ENCODE measurements at regions not wholly inside any gene's neighbourhood (a gene's known extent, or its start where the extent isn't known, plus 50 kb on each side); places are given as distances from the start of the nearest gene placed in this dataset.
"Not testable (repeated sequence)": the region's sequence is repeated elsewhere in the genome, so short reads cannot be mapped to it uniquely, and the experiment has no call there.

DNA sequence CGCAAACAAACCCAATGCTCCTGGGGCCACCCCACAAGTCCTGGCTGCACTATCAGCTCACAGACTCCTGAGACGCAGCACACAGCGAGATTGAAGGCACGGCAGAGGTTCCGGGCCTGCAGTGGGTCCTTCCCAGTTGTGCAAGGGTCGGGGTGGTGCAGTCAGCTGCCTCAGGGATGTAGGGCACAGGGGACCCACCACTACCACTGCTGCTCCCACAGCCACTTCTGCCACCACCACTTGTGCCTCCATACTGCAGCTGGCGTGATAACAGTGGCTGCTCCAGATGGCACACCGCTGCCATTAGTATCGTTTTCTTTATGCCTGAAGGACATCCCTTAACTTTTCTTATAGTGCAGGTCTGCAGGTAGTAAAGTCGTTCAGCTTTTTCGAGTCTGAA, 443.8 kb downstream of the SPATA31A1 start:
- H3K9ac ChIP-seq (ENCODE audit: low read length); H3K36me3 Mint-ChIP-seq (ENCODE audit: low read depth, unreplicated experiment); H3K79me2 ChIP-seq (ENCODE audit: insufficient read depth, low read length); H2AFZ ChIP-seq (ENCODE audit: low read depth, low read length); H3K4me2 ChIP-seq (ENCODE audit: low read length); H3K9me3 Mint-ChIP-seq (ENCODE audit: unreplicated experiment); H3K27ac Mint-ChIP-seq (ENCODE audit: unreplicated experiment); H3K4me3 ChIP-seq (ENCODE audit: insufficient read depth, low read depth, low read length); H3K27me3 Mint-ChIP-seq (ENCODE audit: low read depth, unreplicated experiment); H4K20me1 ChIP-seq (ENCODE audit: insufficient read depth, low read length); FAIRE-seq; H3K9me3 ChIP-seq (ENCODE audit: insufficient read depth, low read depth, low read length); H3K4me3 Mint-ChIP-seq (ENCODE audit: unreplicated experiment); H3K4me1 Mint-ChIP-seq (ENCODE audit: low read depth, unreplicated experiment); H3K36me3 ChIP-seq (ENCODE audit: insufficient read depth, low read length); H3K27me3 ChIP-seq (ENCODE audit: insufficient read depth, low read length); H3K27ac ChIP-seq (ENCODE audit: low read depth, low read length); H3K4me1 ChIP-seq (ENCODE audit: insufficient read depth, low read length); DNase-seq (ENCODE audit: low read depth): not testable (repeated sequence)

DNA sequence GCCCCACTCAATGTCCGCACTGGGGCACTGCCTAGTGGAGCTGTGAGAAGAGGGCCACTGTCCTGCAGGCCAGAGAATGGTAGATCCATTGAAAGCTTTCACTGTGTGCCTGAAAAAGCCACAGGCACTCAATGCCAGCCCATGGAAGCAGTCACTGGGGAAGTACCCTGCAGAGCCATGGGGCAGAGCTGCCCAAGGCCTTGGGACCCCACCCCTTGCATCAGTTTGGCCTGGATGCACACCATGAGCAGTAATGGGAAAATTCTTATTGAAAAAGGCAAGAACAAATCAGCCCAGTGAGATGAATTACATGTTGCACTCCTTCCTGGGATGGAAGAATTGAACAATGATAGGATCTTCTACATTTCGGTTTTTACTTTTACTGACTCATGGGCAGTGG, 447.1 kb downstream of the SPATA31A1 start:
- H3K4me3 Mint-ChIP-seq (ENCODE audit: unreplicated experiment); H3K27me3 Mint-ChIP-seq (ENCODE audit: low read depth, unreplicated experiment); H3K9ac ChIP-seq (ENCODE audit: low read length); DNase-seq (ENCODE audit: low read depth); H3K27ac ChIP-seq (ENCODE audit: low read depth, low read length); H4K20me1 ChIP-seq (ENCODE audit: insufficient read depth, low read length); H3K9me3 Mint-ChIP-seq (ENCODE audit: unreplicated experiment); H2AFZ ChIP-seq (ENCODE audit: low read depth, low read length); H3K4me3 ChIP-seq (ENCODE audit: insufficient read depth, low read depth, low read length); H3K36me3 Mint-ChIP-seq (ENCODE audit: low read depth, unreplicated experiment); H3K36me3 ChIP-seq (ENCODE audit: insufficient read depth, low read length); H3K4me1 Mint-ChIP-seq (ENCODE audit: low read depth, unreplicated experiment); H3K4me1 ChIP-seq (ENCODE audit: insufficient read depth, low read length); H3K79me2 ChIP-seq (ENCODE audit: insufficient read depth, low read length); H3K27ac Mint-ChIP-seq (ENCODE audit: unreplicated experiment); H3K4me2 ChIP-seq (ENCODE audit: low read length); FAIRE-seq; H3K27me3 ChIP-seq (ENCODE audit: insufficient read depth, low read length); H3K9me3 ChIP-seq (ENCODE audit: insufficient read depth, low read depth, low read length): not testable (repeated sequence)

DNA sequence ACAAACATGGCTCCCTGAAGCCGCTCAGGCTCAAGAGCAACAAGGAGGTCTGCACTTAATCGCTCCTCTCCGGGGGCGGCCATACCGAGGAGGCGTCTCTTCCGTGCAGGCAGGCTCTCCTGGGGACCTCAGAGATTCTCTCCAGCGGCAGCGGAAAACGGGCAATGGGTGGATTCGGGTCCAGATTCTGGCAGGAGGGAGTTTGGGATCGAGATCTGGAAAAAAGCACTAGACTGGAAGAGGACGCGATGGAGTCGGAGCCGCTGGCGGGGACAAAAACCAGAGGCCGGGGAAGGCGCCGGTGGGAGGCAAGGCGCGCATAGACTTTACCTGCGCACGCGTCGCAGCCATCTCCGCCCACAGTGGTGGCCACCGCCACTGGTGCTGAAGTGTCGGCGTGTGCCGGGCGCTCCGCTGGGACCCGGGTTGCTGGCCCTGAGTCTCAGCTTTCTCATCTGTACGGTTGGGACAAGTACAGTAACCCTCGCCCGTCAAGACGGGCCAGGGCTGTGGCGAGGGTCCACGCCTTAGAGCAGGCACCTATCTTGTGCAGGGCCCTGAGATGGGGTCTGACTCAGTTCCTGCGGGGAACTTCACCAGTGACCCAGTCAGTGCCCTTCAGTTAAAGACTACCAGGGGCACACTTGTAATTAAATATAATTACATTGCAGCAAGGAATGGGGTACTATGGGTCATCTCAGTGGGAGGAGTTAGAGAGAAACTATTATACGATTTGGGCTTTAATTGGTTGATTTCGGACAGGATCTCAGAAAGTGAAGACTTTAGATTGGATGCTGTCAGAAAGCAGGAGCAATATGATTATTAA, 454.1 kb downstream of the SPATA31A1 start:
- H3K9me3 ChIP-seq (ENCODE audit: insufficient read depth, low read depth, low read length); H3K36me3 Mint-ChIP-seq (ENCODE audit: low read depth, unreplicated experiment); H3K4me1 Mint-ChIP-seq (ENCODE audit: low read depth, unreplicated experiment); H3K36me3 ChIP-seq (ENCODE audit: insufficient read depth, low read length); FAIRE-seq; H3K9me3 Mint-ChIP-seq (ENCODE audit: unreplicated experiment); H4K20me1 ChIP-seq (ENCODE audit: insufficient read depth, low read length); H3K4me1 ChIP-seq (ENCODE audit: insufficient read depth, low read length); H3K27me3 Mint-ChIP-seq (ENCODE audit: low read depth, unreplicated experiment); H3K27me3 ChIP-seq (ENCODE audit: insufficient read depth, low read length); H3K79me2 ChIP-seq (ENCODE audit: insufficient read depth, low read length): not testable (repeated sequence)
- Mint-ChIP-seq H3K27ac (ENCODE audit: unreplicated experiment) (peak overlapping the region; percentile 91), H3K4me3 (ENCODE audit: unreplicated experiment) (peak overlapping the region; percentile 93)
- Histone ChIP-seq H2AFZ (ENCODE audit: low read depth, low read length) (peak overlapping the region; percentile 77), H3K4me2 (ENCODE audit: low read length) (peak overlapping the region; percentile 91), H3K9ac (ENCODE audit: low read length) (peak overlapping the region; percentile 78), H3K27ac (ENCODE audit: low read depth, low read length) (peak overlapping the region; percentile 50), H3K4me3 (ENCODE audit: insufficient read depth, low read depth, low read length) (peak overlapping the region; percentile 73)
- DNase-seq (ENCODE audit: low read depth): peak; percentile 34

DNA sequence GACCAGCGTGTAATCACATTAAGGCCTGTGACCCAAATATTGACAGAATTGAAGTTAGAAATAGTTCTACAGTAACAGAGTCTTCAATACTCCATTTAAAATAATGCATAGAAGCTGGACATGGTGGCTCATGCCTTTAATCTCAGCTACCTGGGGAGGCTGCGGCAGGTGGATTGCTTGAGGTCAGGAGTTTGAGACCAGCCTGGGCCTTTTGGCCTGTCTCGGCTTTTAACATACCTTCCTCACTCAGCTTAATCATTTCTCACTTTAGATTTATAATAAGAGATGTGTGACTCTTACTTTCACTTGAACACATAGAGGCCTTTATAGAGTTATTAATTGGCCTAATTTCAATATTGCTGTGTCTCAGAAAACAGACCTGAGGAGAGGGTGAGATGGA, 454.9 kb downstream of the SPATA31A1 start:
- not testable (repeated sequence) for H3K27me3 Mint-ChIP-seq (ENCODE audit: low read depth, unreplicated experiment); DNase-seq (ENCODE audit: low read depth)

DNA sequence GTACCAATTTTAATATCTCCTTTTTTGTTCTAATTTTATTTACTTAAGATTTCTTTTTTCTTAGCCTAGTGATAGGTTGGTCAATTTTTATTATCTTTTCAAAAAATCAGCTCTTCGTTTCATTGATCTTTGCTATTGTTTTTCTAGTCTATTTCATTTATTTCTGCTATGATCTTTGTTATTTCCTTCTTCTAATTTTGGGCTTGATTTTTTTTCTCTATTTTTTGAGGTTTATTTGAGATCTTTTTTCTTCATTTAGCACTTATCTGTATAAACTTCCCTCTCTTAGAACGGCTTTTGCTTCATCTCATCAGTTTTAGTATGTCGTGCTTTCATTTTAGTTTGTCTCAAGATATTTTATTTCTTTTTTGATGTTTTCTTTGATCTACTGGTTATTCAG, 456.1 kb downstream of the SPATA31A1 start:
- not testable (repeated sequence) for H3K4me2 ChIP-seq (ENCODE audit: low read length); H2AFZ ChIP-seq (ENCODE audit: low read depth, low read length); H3K27me3 Mint-ChIP-seq (ENCODE audit: low read depth, unreplicated experiment); H4K20me1 ChIP-seq (ENCODE audit: insufficient read depth, low read length); H3K4me1 ChIP-seq (ENCODE audit: insufficient read depth, low read length); H3K36me3 Mint-ChIP-seq (ENCODE audit: low read depth, unreplicated experiment); H3K27ac ChIP-seq (ENCODE audit: low read depth, low read length); DNase-seq (ENCODE audit: low read depth); H3K4me3 ChIP-seq (ENCODE audit: insufficient read depth, low read depth, low read length); FAIRE-seq; H3K27ac Mint-ChIP-seq (ENCODE audit: unreplicated experiment); H3K9me3 ChIP-seq (ENCODE audit: insufficient read depth, low read depth, low read length); H3K27me3 ChIP-seq (ENCODE audit: insufficient read depth, low read length); H3K9me3 Mint-ChIP-seq (ENCODE audit: unreplicated experiment); H3K4me3 Mint-ChIP-seq (ENCODE audit: unreplicated experiment); H3K79me2 ChIP-seq (ENCODE audit: insufficient read depth, low read length); H3K36me3 ChIP-seq (ENCODE audit: insufficient read depth, low read length); H3K9ac ChIP-seq (ENCODE audit: low read length); H3K4me1 Mint-ChIP-seq (ENCODE audit: low read depth, unreplicated experiment)

More for the DNA sequence above, 454.9 kb downstream of the SPATA31A1 start:
- H3K4me3 Mint-ChIP-seq (ENCODE audit: unreplicated experiment); H3K4me1 Mint-ChIP-seq (ENCODE audit: low read depth, unreplicated experiment); H4K20me1 ChIP-seq (ENCODE audit: insufficient read depth, low read length); FAIRE-seq; H2AFZ ChIP-seq (ENCODE audit: low read depth, low read length); H3K4me1 ChIP-seq (ENCODE audit: insufficient read depth, low read length); H3K4me2 ChIP-seq (ENCODE audit: low read length); H3K79me2 ChIP-seq (ENCODE audit: insufficient read depth, low read length); H3K27ac Mint-ChIP-seq (ENCODE audit: unreplicated experiment); H3K36me3 Mint-ChIP-seq (ENCODE audit: low read depth, unreplicated experiment); H3K9me3 ChIP-seq (ENCODE audit: insufficient read depth, low read depth, low read length); H3K36me3 ChIP-seq (ENCODE audit: insufficient read depth, low read length); H3K9ac ChIP-seq (ENCODE audit: low read length); H3K4me3 ChIP-seq (ENCODE audit: insufficient read depth, low read depth, low read length); H3K27me3 ChIP-seq (ENCODE audit: insufficient read depth, low read length); H3K27ac ChIP-seq (ENCODE audit: low read depth, low read length); H3K9me3 Mint-ChIP-seq (ENCODE audit: unreplicated experiment): not testable (repeated sequence)

DNA sequence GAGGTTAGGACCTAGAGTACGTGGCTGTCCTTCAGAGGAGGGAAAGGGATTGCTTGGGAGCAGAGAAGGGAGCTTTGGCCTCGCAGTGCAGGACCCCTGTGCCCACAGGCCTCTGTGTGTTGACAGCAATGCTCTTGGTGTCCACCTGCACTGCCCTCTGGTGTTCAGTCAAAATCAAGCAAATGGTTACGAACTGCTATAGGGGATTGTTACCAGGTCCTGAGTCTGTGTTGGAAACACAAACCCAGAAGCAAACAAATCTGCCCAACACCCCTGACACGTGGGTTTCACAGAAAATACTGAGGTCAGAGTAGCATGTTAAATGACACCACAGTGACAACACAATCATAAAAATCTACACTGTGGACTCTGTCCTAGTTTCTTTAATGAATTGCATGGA, 473.0 kb downstream of the SPATA31A1 start:
- H3K9me3 ChIP-seq (ENCODE audit: insufficient read depth, low read depth, low read length); H3K27me3 Mint-ChIP-seq (ENCODE audit: low read depth, unreplicated experiment); H3K4me1 ChIP-seq (ENCODE audit: insufficient read depth, low read length); H3K36me3 Mint-ChIP-seq (ENCODE audit: low read depth, unreplicated experiment); H3K27ac Mint-ChIP-seq (ENCODE audit: unreplicated experiment); H2AFZ ChIP-seq (ENCODE audit: low read depth, low read length); H3K4me1 Mint-ChIP-seq (ENCODE audit: low read depth, unreplicated experiment); DNase-seq (ENCODE audit: low read depth); H3K79me2 ChIP-seq (ENCODE audit: insufficient read depth, low read length); H3K4me3 Mint-ChIP-seq (ENCODE audit: unreplicated experiment); FAIRE-seq; H3K9ac ChIP-seq (ENCODE audit: low read length); H4K20me1 ChIP-seq (ENCODE audit: insufficient read depth, low read length); H3K4me2 ChIP-seq (ENCODE audit: low read length); H3K27me3 ChIP-seq (ENCODE audit: insufficient read depth, low read length); H3K4me3 ChIP-seq (ENCODE audit: insufficient read depth, low read depth, low read length); H3K9me3 Mint-ChIP-seq (ENCODE audit: unreplicated experiment); H3K36me3 ChIP-seq (ENCODE audit: insufficient read depth, low read length); H3K27ac ChIP-seq (ENCODE audit: low read depth, low read length): not testable (repeated sequence)

Measured in astrocyte (in vitro differentiated cells and primary cell).